GM18870 (cell line): ENCODE measurements at regions not wholly inside any gene's neighbourhood (a gene's known extent, or its start where the extent isn't known, plus 50 kb on each side); places are given as distances from the start of the nearest gene placed in this dataset.

ENCODE experiments used
- ATAC-seq: cut with Tn5 transposase; IDR thresholded peaks from one replicate; pipeline ENCODE4 v1.9.1; 2021; ENCODE audit warnings: moderate library complexity; ENCODE audit not compliant: unreplicated experiment

DNA sequence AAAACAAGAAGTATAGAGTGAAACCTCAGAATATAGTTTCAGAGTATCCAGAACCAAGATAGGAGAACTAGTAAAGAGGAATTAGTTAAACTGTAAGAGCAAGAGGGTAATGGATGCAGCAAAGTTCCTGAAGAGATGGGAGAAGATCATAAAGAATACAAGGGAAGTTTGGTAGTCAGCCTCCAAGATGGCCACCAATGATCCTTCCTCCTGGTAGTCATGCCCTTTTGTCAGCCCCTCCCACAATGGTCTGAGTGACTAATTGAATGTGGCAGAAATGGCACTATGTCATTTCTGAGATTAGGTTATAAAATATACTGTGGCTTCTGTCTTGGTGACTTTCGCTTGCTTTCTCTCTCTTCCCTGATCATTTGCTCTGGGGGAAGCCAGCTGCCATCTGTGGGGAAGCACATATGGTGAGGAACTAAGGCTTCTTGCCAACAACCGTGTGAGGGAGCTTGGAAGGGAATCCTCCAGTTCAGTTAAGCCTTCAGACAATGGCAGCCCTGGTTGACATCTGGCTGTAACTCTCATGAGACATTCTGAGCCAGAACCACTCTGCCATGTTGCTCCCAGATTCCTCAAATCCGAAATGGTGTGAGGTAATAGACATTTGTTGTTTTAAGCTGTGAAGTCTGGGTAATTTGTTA, 55.3 kb upstream of the AMN1 start:
- no peak for ATAC-seq

DNA sequence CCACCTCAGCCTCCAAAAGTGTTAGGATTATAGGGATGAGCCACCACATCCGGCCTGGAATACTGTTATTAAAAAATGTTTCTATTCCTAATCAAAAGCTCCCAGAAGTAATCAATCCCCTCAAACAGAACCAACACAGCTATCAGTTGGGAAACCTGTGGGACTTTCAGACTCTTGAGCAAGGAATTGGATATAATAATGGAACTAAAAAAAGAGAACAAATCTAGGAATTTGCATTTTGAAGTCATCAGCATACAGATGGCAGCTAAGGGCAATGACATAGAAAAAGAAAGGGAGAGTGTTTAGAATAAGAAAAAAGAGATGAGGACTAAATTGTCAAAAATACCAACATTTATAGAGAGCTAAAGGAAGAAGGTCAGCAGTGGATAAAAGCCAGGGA, 54.7 kb upstream of the AMN1 start:
- no peak for ATAC-seq

DNA sequence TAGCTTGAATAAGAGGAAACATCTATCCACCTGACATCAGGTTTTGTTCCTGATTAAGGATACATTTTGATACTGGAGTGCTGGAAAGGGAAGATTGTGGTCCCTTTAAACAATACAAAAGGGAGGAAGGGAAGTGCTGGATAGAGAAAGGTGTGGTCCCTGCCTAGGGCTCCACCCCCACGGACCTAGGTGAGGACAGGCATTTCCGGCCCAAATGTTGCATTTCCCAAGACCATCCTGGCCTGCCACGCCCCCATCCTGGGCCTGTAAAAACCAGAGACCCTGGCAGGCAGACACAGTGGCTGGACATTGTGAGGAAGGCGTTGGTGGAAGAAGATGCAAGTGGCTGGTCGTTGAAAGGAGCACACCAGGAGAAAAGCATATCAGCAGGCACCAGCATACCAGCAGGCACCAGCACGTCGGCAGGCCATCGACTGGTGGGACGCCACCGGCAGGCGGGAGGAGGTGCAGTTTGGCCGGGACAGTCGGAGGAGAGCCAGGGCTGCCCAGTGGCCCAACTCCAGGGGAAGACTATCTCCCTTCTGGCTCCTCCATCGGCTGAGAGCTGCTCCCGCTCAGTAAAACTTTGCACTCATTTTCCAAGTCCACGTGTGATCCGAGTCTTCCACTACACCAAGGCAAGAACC, 53.2 kb upstream of the AMN1 start:
- no peak for ATAC-seq

DNA sequence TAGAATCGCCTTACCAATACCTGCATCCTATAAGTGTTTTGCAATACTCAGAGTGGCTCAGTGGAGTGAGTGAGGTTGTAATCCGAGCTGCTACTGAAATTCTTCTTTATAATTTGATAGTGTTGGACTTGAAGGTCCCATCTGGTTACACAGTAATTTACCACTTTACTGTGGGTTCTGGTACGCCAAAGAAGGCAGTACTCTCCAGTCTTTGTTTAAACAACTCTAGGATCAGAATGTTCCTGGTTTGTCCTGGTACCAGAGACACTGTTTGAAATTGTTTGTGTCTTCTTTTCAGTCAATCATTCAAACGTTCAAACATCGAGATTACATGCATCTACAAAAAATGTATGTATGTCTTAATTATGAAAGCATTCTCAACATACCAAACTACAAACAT, 51.3 kb upstream of the AMN1 start:
- no peak for ATAC-seq

DNA sequence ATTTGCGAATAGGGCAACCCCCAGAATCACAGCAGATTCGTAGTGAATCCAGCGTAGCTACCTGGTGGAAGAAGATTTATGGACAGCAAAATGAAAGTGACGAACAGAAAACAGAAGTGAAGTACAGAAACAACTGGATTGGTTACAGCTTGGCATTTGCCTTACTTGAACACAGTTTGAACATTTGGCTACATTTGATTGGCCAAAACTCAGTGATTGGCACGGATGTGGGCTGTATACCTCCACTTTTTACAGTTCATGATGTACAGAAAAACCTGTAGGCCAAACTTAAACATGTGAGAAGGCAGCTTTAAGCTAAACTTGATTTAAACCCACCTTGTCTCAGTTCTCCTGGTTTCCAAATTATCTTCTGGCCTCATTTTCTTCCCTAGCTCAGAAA, 49.9 kb upstream of the AMN1 start:
- ATAC-seq: no peak
